GM18498 (cell line): ENCODE measurements at regions not wholly inside any gene's neighbourhood (a gene's known extent, or its start where the extent isn't known, plus 50 kb on each side); places are given as distances from the start of the nearest gene placed in this dataset.
A peak's percentile ranks its signal among the peaks of the same experiment; 100 is the strongest.
"Not testable (repeated sequence)": the region's sequence is repeated elsewhere in the genome, so short reads cannot be mapped to it uniquely, and the experiment has no call there.

ENCODE experiments used
- ATAC-seq: cut with Tn5 transposase; IDR thresholded peaks from one replicate; pipeline ENCODE4 v1.9.1; 2021; ENCODE audit warnings: mild to moderate bottlenecking, moderate library complexity; ENCODE audit not compliant: unreplicated experiment

DNA sequence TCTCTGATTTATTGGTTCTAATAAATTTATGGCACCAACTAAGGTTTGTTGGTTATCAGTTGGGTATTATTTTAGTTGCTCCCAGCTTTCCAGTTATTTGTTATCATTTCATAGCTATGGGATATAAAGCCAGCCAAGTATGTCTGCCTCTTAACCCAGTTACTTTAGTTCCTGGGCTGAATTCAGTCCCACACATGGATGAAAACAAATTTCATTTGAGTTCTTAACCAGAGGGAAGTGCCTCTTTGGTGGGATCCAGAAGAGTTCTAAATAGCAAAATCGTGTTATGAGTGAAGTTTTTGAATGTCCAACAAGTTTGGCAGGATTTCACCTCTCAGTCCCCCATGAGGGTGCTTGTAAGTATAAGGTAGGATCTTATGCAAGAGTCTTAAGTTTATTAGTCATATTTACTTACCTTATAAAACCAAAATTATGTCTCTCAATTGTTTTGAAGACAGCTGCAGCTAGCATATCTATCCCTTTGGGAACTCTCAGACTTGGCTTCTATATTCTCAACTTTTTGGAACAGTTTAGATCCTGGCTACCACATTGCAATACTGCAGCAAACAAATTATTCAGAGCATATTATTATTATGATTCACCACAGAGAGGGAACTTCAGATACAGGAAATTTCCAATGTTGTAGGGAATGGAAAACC lies 683.6 kb downstream of the BCKDHB start:
- no peak for ATAC-seq

DNA sequence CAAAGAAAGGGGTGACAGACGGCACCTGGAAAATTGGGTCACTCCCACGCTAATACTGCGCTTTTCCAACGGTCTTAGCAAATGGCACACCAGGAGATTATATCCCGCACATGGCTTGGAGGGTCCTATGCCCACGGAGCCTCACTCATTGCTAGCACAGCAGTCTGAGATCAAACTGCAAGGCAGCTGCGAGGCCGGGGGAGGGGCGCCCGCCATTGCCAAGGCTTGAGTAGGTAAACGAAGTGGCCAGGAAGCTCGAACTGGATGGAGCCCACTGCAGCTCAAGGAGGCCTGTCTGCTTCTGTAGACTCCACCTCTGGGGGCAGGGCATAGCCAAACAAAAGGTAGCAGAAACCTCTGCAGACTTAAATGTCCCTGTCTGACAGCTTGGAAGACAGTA lies 676.8 kb downstream of the BCKDHB start:
- ATAC-seq = not testable (repeated sequence)

DNA sequence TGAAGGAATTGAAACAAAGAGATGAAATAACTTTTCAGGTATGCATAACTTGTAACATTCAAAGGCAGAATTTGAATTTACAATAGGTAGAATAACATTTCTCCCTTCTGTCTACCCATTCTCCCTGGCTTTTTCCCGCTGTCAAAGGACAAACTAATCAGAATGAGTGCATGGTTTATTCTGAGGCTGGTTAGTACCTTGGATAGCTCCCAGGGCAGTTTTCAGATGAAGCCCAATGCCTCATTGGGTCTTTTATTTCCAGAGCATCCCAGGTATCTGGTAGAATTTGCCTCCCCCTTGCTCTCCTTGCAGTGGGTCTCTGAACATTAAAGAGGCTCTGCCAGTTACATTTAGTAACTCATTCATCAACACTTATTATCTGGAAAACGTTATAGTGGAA lies 665.5 kb downstream of the BCKDHB start:
- ATAC-seq = no peak

DNA sequence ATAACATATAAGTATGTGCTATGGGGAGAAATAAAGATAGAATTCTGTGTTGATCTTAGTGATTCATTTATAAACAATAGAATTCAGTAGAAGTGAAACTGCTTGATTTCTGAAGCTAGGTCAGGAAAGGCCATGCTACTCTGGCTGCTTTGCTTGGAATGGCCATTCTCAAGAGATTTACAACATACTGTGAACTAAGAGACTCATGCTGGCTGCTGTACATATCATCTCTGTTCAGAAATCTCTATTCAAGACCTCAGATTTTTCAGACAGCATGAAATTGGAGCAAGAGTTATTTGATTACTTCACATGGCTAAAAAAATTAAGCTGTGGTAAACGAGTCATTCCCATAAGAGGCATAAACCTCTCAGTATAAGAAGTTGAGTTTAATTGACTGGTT lies 662.6 kb downstream of the BCKDHB start:
- no peak for ATAC-seq

DNA sequence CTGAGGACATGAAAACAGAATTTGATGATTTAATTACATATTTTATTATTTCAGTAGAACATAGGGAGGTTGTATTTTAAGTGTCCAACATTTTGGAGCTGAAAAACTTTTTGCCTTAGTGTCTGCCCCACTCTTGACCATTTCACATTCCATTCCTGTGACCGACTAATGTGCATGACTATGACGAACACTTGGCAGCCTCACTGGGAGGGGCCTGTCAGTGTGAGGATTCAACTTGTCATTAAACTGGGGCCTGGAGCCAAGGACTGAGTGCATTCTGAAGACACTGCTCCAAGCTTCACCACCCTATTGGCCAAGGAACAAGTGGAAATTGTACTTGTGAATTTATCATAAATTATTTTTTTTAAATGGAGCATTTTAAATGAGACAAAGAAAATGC lies 661.3 kb downstream of the BCKDHB start:
- no peak for ATAC-seq

DNA sequence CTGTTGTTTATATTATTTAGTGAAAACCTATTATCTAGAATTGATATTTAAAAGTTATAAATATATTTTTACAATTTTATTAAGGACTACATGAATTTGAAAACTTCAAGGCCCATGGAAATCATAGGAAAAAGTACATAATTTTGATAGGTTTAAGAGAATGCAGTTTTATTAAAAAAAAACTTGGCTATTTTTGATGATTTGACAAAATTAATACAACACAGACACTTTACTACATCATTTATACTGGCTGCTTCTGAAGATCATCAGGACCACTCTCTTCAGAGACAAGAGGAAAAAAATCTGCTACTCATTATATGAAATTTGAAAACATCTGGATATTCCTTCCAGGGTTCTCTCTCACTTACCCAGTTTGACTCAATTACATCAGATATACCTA lies 637.7 kb downstream of the BCKDHB start:
- ATAC-seq = no peak

DNA sequence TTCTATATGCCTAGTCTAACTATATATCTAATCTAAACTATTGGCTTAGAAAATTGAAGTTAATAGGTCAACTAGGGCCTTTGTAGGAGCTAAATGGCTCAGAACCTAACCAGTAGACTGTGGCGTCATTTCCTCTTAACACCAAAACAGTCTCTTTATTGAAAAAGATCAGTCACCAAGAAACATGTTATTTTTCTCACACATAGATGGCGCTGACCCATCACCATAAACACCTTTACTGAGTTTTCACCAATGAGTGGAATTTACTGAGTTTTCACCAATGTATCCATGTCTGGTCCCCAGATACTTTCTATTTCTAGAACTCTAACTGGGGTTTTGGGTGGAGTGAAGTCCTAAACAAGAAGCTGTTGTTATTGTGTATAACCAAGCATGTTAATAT lies 636.0 kb downstream of the BCKDHB start:
- peak; percentile 60 for ATAC-seq

DNA sequence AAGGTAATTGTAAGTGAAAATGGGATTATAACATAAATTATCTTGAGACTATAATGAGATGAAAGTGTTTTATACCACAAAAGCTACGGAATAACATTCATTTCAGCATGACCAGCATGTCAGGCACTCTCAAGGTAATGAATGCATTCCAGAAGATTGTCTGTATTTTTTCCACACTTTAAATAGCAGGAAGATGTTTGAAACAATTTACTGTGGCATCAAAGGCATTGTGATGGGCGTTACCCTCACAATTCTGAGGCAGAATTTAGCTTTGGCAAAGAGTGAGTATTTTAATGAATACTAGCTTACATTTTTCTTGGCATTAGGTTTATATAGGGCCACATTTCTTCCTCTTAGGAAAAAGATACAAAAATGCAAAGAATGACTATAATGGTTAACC lies 627.2 kb downstream of the BCKDHB start:
- ATAC-seq = no peak

DNA sequence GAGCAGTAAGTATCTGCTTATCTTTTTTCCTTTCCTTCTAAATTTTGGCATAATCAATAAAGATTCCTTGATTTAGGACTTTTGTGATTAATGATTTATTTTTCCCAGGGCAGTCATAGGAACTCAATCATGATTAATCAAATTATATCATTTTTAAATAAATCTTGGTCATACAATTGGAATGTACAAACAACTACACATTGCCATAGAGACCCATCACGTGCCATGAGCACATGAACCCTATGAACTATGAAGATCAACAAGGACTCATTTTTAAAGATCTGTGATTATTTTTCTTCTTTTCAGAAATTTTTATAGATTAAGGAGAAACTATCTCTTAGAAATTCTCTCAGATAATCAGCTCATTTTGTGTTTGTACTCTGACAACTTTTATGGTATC lies 622.4 kb downstream of the BCKDHB start:
- no peak for ATAC-seq

DNA sequence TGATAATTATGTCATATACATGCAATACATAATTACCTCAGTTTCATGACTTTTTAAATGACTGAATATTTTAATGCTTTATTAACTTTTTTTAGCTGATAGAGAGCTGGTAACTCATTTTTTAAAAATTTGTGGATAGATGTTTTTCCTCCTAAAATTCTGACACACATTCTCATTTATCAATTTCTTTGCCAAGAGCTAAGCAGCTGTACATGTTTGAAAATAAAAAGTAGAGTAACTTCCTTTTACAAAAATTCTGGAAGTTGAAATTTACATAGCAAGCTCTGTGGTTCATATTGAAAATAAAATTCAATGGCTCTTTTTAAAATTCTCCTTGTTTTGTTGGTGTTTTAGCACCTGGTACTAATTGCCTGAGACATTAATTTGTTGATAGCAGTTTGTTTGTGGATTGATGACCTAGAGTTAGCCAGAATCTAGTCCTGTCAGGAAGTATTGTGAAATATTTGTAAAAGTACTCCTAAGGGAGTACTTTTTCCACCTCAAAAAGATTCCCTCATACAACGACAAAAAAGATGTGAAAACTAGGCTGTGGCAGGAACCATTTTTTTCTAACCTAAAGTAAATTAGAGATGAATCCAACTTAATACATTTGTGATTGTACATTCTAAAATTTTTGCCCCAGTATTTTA lies 621.8 kb downstream of the BCKDHB start:
- no peak for ATAC-seq

DNA sequence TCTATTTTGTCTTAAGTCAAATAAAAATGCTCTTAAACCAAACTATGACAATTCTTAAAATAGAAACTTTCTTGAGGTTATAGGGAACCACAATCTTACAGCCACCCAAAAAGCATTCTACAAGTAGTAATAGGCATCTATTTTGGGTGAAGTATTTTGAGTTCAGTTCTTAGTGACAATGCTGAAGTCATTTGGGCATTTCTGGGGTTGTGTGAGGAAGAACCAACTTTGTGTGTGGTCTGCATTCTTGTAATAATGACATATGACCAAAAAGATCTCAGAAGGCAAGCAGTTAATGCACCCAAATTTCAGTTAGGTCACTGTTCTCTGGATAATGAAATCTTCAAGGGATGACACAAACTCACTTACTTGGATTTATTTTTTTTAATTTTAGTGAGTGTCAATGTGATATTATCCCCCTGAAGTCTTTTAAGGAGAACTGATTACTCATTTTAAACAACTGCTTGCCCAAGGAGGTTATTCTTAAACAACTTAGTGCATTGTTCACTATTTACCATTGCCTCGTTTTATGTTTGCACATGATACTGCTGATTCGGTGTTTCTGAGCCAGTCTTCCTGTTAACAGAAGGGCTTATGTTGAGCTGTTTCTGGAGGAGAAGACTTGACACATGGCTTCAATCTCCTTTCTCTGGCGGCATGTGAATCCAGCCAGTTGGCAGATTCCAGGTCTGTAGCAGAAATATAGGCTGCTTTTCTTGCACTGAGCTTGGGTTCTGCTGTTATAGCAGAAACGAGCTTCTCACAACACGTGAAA lies 618.9 kb downstream of the BCKDHB start:
- ATAC-seq = no peak

DNA sequence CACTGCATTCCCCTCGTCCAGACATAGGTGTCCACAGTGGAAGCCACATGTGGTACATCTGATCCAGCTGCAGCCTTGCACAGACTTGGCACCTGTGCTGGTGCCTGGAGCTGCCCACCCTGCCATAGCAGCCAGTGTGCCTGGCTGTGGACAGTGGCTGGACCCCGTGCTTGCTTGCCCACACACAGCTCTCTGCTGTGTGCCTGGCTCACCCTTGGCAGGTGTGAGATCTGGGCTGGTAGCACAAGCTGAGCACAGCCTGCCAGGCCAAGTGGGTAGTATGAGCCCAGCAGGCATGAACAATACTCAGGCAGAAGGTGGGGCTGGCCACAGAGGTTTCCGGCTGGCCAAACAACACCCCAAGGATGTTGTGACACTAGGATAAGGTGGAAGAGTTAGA lies 614.4 kb downstream of the BCKDHB start:
- ATAC-seq = no peak

DNA sequence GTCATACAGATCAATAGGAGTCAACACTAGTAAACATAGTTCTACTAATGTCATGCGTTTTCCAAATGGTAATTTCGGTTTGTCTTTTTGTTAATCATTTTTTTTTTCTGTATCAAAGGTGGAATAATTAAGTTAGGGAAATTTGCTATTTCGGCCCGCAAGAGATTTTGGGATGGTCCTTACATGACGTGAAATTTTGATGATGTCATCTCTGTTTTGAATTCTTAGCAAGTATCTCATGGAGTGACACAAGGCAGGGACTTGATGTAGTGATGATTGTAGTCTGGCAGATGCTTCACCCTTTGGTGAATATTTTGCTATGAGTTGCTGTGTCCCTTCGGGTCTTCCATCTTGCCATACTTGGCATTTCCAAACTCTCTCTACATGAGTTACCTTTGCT lies 608.0 kb downstream of the BCKDHB start:
- no peak for ATAC-seq

DNA sequence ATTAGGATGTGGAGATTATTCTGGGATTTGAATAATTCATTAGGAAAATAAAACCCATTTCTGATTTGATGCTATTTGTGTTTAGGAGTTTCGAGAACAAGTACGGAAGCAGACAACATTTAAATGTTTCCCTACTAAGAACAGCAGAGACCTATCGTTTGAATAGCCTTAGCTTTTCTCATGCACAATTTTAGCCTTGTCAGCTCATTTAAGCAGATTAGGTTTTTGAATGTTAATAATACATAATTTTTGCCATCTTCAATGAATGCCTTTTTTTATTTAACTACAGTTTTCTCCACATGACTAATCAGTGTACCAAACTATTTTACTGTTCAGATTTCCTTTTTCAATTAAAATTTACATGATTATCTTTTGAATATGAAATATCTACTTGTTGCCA lies 592.0 kb downstream of the BCKDHB start:
- no peak for ATAC-seq

DNA sequence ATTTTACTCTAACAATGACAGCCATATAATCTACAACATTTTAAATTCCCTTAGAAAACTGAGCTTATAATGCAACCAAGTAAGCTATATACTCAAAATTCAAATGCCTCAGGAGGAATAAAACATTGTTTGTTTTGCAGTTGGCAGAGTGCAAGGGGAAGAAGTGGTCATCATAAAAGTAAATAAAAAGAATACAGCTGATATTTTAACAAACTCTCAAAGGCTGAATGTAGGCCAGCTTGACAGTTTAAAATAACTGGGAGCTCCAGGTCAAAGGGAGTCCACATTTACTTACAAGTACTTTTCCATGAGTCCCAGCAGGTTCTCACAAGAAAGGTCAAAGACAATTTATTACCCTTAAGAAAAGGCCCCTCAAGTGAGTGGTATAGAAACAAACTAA lies 589.8 kb downstream of the BCKDHB start:
- no peak for ATAC-seq

DNA sequence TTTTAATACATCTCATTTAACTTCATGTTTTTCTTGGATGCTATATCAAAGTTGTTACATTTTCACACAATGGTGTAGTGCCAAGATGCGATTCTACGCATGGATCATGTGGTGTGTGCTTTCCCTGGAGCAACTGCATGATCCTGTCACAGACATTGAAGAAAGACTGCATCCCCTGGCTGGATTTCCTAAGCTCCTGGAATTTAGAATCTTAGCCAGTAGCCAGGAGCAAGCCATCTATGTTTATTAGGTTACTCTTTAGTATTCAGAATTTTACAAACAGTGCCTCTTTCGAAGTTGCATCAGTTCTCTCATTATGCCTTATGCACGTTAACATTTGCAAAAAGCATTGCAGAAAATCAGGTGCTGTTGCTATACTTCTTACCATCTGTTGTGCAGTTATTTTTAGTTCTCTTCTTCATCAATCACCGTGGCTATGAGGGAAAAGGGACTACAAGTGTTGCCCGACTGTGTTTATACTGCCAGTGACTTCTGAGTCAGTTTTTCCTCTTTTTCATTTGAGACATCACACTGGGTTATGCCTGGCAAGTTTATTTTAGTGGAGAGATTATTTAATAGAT lies 584.2 kb downstream of the BCKDHB start:
- ATAC-seq = no peak

DNA sequence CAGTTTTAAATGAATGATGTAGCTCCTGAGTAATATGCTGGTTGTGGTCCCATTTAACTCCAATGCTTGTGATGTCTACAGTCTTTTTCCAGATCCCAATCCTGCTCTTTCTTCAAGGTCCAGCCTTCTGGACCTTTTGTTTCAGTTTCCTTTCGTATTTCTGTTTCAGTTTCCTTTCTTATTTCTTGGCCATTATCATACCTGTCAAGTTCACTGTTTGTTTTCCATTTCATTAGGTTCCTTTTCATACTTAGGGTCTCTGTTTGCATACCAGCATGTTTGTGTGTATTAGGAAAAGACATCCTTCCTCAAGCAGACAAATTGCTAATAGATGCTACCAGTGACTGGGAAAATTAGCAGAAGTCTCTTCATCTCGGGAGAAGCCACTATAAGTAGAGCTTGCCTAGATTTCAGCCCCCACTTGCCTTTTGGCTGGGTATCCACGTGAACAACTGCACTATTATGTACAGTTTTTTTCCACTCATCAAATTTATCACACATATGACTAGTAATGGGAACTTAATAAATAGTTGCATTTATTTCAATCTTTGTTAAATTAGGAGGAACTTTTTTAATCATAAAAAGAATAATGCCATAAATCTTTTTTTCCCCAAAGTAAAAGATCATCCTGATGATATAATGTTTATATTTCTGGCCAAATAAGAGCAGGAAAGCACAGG lies 583.4 kb downstream of the BCKDHB start:
- ATAC-seq = no peak

DNA sequence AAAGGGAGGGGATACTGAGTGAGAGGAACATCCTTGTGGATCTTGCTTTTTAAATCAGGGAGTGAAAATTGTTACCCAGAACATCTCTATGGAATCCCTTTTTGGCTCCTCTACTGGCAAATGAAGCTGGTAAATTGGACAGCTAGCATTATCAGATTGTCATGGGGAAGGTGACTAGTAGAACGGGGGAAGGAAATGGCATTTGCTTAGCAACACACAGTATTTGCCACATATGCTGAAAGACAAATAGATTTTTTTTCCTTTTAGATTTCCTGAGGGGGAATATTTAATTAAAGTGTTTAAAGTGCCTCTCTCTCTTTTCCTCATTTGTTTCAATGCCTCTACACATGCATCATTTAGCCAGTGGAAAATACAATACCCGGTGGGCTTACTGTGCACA lies 573.5 kb downstream of the BCKDHB start:
- ATAC-seq = no peak

DNA sequence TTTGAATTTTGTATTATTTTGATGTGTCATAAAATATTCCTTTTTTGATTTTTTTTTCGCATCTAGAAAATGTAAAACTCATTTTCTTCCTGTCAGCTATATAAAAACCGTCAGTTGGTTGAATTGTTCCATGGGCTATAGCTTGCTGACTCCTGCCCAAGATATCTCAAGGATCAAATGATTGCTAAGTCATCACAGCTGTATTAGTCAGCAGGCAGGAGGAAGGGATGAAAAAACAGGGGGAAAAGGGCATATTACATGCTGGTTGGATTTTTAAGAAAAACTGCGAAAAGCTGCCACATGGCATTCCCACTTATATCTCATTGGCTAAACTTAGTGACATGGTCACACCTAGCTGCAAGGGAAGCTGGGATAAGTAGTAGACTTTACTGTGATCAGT lies 569.9 kb downstream of the BCKDHB start:
- no peak for ATAC-seq

DNA sequence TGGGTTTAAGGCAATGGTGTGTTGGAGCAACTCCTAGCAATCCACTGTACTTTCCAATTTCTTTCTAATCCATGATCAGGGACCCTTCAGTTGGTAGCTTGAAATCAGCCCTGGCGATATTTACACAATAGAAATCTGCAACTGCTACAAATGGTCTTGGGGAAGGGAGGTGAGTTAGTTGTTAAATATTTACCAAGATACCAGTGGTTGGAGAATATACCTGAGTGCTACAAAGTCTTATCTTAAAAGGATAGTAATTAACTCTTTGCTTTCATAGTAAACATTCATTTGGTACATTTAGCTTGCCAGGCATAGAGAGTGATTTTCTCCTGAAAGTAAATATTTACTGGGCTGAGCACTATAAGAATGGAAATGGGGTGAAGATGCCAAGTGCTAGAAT lies 568.2 kb downstream of the BCKDHB start:
- ATAC-seq = no peak

DNA sequence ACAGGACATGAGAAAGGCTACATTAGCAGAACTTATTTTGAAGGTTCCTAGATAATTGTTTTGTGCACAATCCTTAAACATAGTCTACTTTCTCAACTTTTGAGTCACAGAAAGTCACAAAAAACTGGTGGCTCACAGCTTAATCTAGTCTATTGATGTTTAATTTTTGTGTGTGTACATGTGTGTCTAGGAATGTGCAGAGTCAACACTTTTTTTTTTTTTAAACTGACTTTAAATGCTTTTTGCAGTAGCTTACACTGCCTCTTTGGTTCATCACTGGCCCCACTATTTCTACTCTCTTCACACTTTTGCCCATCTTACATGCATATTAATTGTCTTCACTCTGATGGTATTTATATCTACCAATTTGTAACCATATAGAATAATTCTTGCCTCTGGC lies 566.9 kb downstream of the BCKDHB start:
- no peak for ATAC-seq
